Tibial nerve (tissue), 4 donors: ENCODE measurements at regions not wholly inside any gene's neighbourhood (a gene's known extent, or its start where the extent isn't known, plus 50 kb on each side); places are given as distances from the start of the nearest gene placed in this dataset.
"Not testable (repeated sequence)": the region's sequence is repeated elsewhere in the genome, so short reads cannot be mapped to it uniquely, and the experiment has no call there.

ENCODE experiments used
- EP300 ChIP-seq, 2 donors: sonication (generic); formaldehyde crosslinking; IDR thresholded peaks; one replicate each; pipeline ENCODE4 v1.6.1; 2017; ENCODE audit warnings: antibody characterized with exemption in 2 of 2, mild to moderate bottlenecking in 1 of 2
- POLR2A ChIP-seq, 2 donors: fragments of 450-650 bp; IDR thresholded peaks; one replicate each; pipeline ENCODE4 v1.6.1; 2017; ENCODE audit warnings: antibody characterized with exemption in 2 of 2, mild to moderate bottlenecking in 2 of 2, moderate library complexity in 2 of 2
- TF ChIP-seq, protein P1 (sequence below), 5 experiments: fragments of 200-600 bp in 3 of 5; fragments of 450-650 bp in 2 of 5; sonication (generic) in 3 of 5; IDR thresholded peaks; one replicate each; pipeline ENCODE4 v1.5.1; 2016 to 2019; ENCODE audit warnings: antibody characterized with exemption in 5 of 5, mild to moderate bottlenecking in 3 of 5, moderate library complexity in 2 of 5

DNA sequence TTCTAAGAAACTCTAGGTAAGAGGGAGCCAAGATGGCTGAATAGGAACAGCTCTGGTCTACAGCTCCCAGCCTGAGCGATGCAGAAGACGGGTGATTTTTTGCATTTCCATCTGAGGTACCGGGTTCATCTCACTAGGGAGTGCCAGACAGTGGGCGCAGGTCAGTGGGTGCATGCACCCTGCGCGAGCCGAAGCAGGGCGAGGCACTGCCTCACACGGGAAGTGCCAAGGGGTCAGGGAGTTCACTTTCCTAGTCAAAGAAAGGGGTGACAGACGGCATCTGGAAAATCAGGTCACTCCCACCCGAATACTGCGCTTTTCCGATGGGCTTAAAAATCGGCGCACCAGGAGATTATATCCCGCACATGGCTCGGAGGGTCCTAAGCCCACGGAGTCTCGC, 1796.7 kb upstream of the PCDH10 start:
- TF ChIP-seq, protein P1, sequence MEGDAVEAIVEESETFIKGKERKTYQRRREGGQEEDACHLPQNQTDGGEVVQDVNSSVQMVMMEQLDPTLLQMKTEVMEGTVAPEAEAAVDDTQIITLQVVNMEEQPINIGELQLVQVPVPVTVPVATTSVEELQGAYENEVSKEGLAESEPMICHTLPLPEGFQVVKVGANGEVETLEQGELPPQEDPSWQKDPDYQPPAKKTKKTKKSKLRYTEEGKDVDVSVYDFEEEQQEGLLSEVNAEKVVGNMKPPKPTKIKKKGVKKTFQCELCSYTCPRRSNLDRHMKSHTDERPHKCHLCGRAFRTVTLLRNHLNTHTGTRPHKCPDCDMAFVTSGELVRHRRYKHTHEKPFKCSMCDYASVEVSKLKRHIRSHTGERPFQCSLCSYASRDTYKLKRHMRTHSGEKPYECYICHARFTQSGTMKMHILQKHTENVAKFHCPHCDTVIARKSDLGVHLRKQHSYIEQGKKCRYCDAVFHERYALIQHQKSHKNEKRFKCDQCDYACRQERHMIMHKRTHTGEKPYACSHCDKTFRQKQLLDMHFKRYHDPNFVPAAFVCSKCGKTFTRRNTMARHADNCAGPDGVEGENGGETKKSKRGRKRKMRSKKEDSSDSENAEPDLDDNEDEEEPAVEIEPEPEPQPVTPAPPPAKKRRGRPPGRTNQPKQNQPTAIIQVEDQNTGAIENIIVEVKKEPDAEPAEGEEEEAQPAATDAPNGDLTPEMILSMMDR (IDR thresholded peaks at IDR 0.05) = not testable (repeated sequence)
- not testable (repeated sequence) for TF ChIP-seq EP300, POLR2A (IDR thresholded peaks at IDR 0.05)
